ENCODE measurements at regions not wholly inside any gene's neighbourhood (a gene's known extent, or its start where the extent isn't known, plus 50 kb on each side); places are given as distances from the start of the nearest gene placed in this dataset.
A peak's percentile ranks its signal among the peaks of the same experiment; 100 is the strongest.

DNA sequence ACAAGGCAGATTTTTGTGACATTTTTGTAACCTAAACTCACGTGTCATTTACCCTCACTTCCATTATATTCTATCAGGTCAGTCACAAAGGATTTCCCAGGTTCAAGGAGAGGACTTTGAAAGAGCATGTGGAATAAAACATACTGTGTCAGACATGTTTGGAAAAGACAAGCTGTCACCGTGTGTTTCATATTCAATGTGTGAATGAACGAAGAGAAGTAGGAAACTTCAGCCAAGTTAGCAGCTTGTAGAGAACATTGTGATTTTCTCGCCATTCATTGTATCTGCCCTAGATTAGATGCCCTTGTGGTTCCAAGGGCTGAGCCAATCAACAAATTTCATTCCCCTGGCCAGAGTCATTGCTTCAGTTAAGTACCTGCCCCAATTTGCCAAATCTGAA is 2288.9 kb upstream of the PCDH20 start:
- H3K4me3 Mint-ChIP-seq = no peak overlapping the region

DNA sequence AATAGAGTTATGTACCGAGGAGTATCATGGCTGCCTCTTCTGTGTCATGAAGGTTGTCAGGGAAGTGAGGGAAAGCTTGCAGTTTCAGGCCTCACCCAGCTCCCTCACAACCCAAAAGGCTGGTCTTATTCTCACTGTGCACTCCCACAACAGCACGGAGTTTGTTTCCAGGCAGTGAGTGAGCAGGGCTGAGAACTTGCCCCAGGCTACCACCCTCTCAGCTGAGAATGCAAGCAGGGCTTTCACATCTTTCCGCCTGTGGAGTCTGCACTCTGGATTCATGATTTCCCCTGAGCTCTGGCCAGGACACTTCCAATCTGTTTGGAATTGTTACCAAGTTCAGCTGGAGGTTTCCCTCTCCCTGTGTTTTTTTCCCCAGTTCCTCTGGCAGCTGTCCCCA is 2284.7 kb upstream of the PCDH20 start:
- Mint-ChIP-seq H3K27me3 (ENCODE audit: insufficient read depth) (peaks cover 2% of the 10 kb centered on the region; the same call in 1 of the 2 replicates), H3K36me3 (ENCODE audit: low read depth) (no peaks in the 10 kb centered on the region), H3K9me3 (peaks cover 53% of the 10 kb centered on the region), H3K27ac (no peak overlapping the region), H3K4me1 (ENCODE audit: low read depth) (no peaks in the 10 kb centered on the region), H3K4me3 (no peak overlapping the region)
- DNase-seq = no peak
- TF ChIP-seq, protein P1, sequence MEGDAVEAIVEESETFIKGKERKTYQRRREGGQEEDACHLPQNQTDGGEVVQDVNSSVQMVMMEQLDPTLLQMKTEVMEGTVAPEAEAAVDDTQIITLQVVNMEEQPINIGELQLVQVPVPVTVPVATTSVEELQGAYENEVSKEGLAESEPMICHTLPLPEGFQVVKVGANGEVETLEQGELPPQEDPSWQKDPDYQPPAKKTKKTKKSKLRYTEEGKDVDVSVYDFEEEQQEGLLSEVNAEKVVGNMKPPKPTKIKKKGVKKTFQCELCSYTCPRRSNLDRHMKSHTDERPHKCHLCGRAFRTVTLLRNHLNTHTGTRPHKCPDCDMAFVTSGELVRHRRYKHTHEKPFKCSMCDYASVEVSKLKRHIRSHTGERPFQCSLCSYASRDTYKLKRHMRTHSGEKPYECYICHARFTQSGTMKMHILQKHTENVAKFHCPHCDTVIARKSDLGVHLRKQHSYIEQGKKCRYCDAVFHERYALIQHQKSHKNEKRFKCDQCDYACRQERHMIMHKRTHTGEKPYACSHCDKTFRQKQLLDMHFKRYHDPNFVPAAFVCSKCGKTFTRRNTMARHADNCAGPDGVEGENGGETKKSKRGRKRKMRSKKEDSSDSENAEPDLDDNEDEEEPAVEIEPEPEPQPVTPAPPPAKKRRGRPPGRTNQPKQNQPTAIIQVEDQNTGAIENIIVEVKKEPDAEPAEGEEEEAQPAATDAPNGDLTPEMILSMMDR (IDR thresholded peaks at IDR 0.05) = no peak

More for the DNA sequence above, 2288.9 kb upstream of the PCDH20 start:
- no peak for DNase-seq
- H3K27ac Mint-ChIP-seq = no peak overlapping the region
- H3K36me3 Mint-ChIP-seq (ENCODE audit: low read depth) = no peaks in the 10 kb centered on the region
- peaks cover 37% of the 10 kb centered on the region for H3K9me3 Mint-ChIP-seq
- TF ChIP-seq, protein P1 (IDR thresholded peaks at IDR 0.05) = no peak
- H3K27me3 Mint-ChIP-seq (ENCODE audit: insufficient read depth) = peaks cover 2% of the 10 kb centered on the region; the same call in 1 of the 2 replicates
- no peaks in the 10 kb centered on the region for H3K4me1 Mint-ChIP-seq (ENCODE audit: low read depth)

- Mint-ChIP-seq H3K36me3 (ENCODE audit: low read depth) (no peaks in the 10 kb centered on the region), H3K4me3 (no peak overlapping the region), H3K27me3 (ENCODE audit: insufficient read depth) (peaks cover 2% of the 10 kb centered on the region; the same call in 1 of the 2 replicates), H3K4me1 (ENCODE audit: low read depth) (no peaks in the 10 kb centered on the region), H3K27ac (no peak overlapping the region), H3K9me3 (peaks cover 53% of the 10 kb centered on the region)
- DNase-seq = no peak
- TF ChIP-seq, protein P1 (IDR thresholded peaks at IDR 0.05) = no peak
Measured at GRCh38 chr13:63699948-63700347, 2284.3 kb upstream of the PCDH20 start.

GRCh38 chr13:63696055-63696454 is 2280.4 kb upstream of the PCDH20 start:
- Mint-ChIP-seq H3K27me3 (ENCODE audit: insufficient read depth) (no peaks in the 10 kb centered on the region), H3K4me1 (ENCODE audit: low read depth) (no peaks in the 10 kb centered on the region), H3K4me3 (no peak overlapping the region), H3K36me3 (ENCODE audit: low read depth) (no peaks in the 10 kb centered on the region; the same call in 1 of the 2 replicates), H3K9me3 (peaks cover 43% of the 10 kb centered on the region), H3K27ac (no peak overlapping the region)
- DNase-seq = peak; percentile 4
- TF ChIP-seq, protein P1 (IDR thresholded peaks at IDR 0.05) = no peak

GRCh38 chr13:63693696-63694095 is 2278.0 kb upstream of the PCDH20 start:
- no peaks in the 10 kb centered on the region; the same call in 1 of the 2 replicates for H3K36me3 Mint-ChIP-seq (ENCODE audit: low read depth)
- H3K27ac Mint-ChIP-seq = no peak overlapping the region
- H3K9me3 Mint-ChIP-seq = peaks cover 22% of the 10 kb centered on the region
- no peak for DNase-seq
- H3K27me3 Mint-ChIP-seq (ENCODE audit: insufficient read depth) = no peaks in the 10 kb centered on the region
- no peaks in the 10 kb centered on the region for H3K4me1 Mint-ChIP-seq (ENCODE audit: low read depth)
- TF ChIP-seq, protein P1 (IDR thresholded peaks at IDR 0.05) = no peak
- no peak overlapping the region for H3K4me3 Mint-ChIP-seq

- TF ChIP-seq, protein P1 (IDR thresholded peaks at IDR 0.05) = no peak
- Mint-ChIP-seq H3K36me3 (ENCODE audit: low read depth) (no peaks in the 10 kb centered on the region; the same call in 1 of the 2 replicates), H3K4me1 (ENCODE audit: low read depth) (no peaks in the 10 kb centered on the region), H3K27ac (no peak overlapping the region), H3K9me3 (peaks cover 17% of the 10 kb centered on the region), H3K4me3 (no peak overlapping the region), H3K27me3 (ENCODE audit: insufficient read depth) (no peaks in the 10 kb centered on the region)
- DNase-seq = no peak
Measured at GRCh38 chr13:63691474-63691873, 2275.8 kb upstream of the PCDH20 start.
